Umbilical cord (tissue), 1 donor: ENCODE measurements at regions not wholly inside any gene's neighbourhood (a gene's known extent, or its start where the extent isn't known, plus 50 kb on each side); places are given as distances from the start of the nearest gene placed in this dataset.

ENCODE experiments used
- DNase-seq: peaks from one replicate; pipeline ENCODE4 v3.0.0-alpha.2; 2015; ENCODE audit warnings: low spot score

DNA sequence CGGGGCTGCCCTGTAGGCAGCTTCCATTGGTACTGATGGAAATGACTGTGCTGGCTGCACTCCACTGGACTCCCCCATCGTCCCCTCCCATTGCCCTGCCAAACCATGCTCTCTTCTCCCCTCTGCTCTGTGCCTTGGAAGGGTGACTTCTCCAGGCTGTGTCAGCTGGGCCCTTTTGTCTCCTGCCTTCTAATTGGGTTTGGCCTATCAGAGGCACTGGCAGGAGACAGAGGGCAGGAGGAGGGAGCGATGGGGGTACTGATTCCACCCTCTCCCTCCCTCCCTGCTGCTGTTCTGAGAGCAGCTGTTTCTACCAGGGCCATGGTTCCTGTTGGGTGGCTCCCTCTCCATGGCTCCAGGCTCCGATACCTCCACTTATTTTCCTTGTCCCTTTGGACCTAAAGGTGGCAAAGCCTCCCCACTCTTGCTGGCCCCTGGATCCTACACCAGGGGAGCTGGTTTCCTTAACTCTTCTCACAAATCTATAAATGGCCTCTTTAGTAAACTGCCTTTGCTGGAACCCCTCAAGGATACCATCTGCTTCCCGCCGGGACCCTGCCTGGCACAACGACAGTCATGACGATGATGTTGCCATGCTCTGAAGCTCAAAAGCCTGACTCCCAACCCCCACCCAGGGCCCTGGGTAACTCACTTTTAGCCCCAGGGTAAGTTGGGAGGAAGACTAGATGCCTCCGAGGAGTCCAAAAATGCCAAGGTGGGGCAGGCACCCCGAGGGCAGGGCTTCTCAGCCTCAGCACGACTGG, 123.8 kb upstream of the RPL38 start:
- DNase-seq: no peak

DNA sequence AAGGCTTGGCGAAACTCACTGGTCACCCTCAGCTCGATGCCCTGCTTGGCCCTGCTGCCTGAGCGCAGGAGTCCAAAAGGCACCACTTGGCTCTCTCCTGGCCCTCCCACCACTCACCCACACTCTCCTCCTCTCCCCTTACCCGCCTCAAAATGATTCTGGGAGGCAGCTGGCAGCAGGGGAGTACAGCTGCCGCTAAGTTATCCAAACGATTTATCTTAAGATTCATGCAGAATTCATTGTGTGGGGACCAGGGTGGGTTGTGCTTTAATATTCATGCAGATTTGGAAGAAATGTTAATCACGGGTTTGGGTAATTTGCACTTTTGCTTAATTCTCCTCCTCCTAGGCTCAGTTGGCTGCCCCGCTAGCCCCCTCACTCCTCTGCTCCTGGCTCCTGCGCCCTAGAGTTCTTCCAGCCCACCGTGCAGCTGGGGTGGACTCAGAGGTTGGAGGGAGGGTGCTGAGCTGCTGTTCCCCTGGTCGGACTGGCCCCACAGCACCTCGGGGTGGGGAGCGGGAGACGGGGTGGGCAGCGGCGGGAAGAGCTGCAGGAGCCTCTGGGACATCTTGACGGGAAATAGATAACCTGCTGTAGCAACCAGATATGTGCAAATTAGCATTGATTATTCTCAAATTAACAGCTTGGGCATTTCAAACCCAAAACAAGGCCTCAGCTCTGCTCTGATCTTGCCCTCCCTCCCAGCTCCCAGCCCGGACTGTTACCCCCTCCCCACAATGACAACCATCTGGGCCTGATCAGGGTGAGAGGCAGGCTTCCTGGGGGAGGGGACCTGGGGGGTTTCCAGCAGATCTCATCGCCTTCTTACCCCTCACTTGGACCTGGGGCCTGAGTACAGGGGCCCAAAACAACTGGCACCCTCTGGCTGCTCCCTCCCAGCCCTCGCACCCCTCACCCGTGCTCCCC, 122.6 kb upstream of the RPL38 start:
- DNase-seq: no peak

DNA sequence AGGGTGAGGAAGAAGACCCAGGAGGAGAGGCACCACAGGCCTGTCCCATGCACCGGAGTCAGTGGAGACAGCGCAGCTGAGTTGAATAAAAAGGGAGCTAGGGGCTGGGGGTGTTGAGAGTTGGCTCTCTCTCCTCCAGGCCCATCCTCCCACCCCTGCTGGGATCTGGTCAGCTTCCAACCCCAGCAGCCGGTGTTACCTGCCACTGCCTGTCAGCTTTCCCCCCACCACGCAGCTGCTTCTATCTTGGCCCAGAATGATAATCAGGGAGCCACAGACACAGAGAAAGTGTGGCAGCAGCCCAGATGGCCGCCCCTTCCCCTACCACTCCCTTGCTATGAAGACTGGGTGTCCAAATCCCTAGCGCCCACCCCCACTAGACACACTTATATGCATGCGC, 120.6 kb upstream of the RPL38 start:
- no peak for DNase-seq

DNA sequence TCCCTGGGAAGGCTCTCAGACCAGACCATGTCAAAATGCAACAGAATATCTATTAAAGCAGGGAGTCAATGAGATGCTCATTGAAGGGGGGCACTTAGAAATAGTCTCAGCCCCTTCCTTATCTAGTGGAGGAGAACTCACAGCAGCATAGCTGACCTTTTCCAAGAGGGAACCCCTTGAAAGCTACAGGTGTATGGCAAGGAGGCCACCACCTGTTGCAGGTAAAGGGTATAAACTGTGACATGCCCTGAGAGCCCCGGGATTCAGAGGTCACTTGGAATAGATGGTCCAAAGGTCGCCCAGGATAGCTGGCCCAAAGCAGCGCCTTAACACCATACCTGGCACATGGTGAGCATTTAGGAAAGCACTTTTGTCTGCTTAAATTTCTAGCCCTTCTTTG, 120.2 kb upstream of the RPL38 start:
- DNase-seq: no peak

DNA sequence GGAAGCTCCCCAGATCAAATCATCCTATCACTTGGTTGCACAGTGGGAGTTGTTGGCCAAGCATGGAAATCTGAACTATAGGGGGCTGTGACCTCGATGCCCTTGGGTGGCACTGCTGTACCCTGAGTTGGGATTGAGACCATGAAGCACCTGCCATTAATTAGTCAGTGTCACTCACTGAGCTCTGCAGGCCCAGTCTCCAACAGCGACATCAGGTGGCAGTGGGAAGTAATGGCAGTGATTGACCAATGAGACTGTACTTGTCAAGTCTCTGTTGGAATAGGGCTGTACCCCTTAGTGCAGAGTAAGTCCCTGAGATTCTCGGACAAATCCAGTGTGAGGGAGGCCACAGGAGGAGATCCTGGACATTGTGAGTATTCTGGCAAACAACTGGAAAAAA, 118.0 kb upstream of the RPL38 start:
- no peak for DNase-seq

DNA sequence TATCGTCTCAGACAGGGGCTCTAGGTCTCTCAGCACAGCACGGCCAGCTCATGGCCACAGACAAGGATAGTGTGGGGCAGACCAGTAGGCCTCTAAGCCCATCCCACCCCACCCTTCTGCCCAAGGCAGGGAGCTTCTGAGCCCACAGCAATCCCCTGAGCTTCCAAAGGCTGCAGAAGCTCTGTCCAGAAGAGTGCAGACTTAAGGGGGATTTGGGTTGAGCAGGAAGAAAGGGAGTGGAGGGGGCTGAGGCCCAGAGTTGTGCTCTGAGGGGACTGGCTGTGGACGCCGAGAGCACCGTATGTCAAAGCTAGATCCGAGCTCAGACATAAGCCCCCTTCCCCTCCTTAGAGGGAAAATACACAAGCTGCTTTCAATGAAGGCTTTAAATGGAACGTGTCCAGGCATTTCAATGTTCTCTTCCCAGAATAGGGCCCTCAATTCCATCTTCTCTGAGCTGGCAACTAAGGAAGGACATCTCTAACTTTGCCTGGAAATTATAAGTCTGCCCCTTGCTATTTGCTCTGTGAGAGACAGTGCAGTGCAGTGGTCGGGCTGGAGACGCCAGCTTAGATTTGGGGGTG, 116.4 kb upstream of the RPL38 start:
- DNase-seq: peak; percentile 94

DNA sequence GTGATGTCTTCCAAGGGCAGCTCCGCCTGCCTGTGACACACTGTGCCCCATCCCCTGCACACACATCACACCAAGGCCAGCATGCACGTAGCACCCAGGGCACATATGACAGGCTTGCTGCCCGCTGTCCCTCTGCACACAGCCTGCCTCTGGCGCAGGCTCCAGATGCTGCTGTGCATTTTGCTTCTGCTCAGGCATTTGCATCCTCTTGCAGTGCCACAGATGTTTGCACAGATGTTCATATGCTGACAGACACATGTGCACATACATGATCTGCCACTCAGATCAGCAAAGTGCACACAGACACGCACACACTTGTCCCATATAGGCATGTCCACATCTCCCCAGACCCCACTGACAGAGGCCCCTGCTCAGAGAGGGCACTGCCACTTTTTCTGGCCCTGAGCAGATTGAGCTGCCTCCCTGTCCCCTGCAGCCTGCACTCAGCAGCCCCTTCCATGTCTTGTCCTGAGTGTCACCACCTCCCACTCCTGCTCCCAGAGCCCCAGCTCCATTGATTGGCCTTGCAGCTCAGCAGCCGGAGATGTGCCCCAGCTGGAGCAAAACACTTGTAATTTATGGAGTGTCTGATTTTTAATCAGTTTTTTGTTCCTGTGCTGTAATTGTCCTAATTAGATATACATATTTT, 115.1 kb upstream of the RPL38 start:
- no peak for DNase-seq

DNA sequence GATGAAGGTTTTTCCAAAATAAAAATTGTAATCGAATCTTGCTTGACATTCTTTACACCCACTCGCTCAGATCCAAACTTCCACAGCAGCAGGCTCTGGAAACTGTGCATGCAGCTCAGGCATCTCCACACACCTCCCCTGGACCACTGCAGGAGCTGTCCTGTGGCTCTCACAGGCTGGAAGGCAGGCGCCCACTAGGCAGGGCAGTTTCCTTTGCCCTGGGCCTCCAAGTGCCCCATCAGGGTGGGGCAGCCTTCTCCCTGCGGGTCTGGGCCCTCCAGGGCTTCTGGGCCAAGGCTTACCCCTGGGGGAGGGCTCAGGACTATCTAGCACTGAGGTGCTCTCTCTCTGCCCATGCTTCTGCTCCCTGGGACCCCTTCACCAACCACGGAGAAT, 114.5 kb upstream of the RPL38 start:
- DNase-seq: no peak

DNA sequence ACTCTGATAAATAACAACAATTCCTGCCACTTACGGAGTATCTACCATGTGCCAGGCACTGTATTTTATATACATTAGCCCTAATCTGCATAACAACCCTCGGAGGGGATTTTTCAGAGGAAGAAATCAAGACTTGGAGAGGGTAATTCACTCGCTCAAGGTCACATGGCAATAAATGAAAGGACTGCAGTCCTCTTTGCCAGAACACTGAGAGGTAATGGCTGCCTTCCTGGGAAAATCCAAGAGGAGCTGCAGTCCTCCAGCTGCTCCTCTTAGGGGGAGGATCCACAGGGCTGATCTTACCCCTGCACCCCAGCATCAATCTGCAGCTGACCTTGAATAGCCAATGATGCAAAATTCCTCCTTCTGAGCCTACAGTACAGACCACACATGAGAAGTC, 114.1 kb upstream of the RPL38 start:
- DNase-seq: no peak

DNA sequence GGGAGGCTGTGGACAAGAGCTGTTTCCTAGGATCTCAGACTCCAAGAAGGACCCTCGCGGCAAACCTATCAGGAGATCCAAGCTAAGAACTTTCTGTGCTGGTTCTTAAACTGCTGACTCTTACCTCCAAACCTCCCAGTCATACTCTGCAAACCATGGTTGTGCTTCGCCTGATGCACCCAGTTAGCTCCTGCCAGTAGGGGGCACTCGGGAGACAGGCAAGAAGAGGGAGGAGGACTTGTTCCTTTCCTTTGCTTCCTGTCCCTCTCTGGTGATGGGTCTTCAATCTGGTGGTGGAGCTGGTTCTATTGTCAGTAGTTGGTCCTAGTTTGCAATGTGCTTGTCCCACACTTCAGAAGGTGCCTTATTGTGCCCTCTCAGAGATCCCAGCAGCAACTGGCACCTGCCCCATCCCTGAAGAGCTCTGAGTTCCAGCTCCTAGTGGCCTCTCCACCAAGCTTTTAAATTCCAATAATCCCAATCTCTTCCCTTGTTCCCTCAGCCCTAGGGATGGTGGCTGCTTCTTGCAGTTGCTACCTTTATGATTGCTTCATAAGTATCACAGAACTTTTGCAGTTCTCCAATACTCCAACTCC, 113.5 kb upstream of the RPL38 start:
- DNase-seq: no peak

DNA sequence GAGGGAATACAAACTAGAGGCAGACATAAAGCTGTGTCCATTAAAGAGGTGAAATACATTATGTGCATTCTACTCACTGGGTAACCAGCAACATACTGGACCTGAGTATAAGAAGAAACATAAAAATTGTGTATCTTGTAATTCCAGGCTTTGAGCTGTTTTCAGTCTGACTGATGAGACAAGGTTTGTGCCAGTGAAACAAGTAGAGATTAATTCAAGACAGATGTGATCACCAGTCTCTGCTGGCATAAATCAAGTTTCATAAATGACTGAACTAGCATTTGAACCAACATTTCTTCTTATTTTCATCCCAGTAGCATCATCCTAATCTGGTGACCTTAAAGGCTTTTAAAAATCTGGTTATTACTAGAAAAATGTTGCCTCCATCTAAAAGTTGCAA, 108.8 kb upstream of the RPL38 start:
- no peak for DNase-seq

DNA sequence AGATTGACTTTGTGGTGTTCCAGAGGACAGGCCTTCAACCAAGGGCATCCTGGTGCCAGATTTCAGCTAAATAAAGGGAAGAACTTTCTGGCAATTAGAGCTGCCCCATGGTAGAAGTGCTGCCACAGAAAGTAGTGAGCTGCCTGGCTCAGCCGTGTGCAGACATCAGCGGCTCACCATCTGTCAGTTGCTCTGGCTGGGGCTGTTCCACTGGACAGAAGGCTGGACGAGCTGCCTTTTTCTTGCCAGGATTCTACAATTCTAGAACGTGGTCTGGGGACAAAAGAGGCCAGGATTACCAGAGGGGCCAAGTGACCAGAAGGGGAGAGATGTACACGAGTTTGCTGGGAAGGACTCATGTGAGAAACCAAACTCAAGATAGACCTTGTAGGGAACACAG, 107.0 kb upstream of the RPL38 start:
- DNase-seq: no peak

DNA sequence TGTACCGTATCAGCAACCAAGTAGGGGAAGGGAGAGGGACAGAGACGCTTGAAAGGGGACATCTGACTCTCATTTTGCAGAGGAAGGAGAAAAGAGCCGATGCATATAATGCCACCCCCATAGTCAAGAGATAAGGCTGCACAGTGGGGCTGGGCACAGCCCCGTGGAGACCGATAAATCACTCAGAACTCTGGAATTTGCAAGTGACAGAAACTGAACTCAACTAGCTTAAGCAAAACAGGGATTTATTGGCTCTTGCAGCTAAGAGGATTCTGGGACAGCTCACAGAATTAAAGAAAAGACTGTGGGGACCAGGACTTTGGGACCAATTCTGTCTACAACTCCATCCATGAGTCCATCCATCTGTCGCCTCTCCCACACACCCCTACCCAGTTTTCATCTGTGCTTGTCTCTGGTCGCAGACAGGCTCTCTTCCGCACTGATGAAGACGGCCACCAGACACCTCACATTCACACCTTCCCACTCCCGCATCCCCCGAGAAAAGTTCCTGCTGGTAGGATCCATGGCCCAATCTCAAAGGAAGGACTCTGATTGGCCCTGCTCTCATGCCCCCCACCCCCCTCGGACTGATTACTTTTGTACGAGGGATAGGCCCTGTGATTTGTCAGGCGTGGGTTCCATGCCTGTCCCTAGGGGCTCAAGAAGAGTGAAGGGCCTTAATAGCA, 105.9 kb upstream of the RPL38 start:
- DNase-seq: peak; percentile 50

DNA sequence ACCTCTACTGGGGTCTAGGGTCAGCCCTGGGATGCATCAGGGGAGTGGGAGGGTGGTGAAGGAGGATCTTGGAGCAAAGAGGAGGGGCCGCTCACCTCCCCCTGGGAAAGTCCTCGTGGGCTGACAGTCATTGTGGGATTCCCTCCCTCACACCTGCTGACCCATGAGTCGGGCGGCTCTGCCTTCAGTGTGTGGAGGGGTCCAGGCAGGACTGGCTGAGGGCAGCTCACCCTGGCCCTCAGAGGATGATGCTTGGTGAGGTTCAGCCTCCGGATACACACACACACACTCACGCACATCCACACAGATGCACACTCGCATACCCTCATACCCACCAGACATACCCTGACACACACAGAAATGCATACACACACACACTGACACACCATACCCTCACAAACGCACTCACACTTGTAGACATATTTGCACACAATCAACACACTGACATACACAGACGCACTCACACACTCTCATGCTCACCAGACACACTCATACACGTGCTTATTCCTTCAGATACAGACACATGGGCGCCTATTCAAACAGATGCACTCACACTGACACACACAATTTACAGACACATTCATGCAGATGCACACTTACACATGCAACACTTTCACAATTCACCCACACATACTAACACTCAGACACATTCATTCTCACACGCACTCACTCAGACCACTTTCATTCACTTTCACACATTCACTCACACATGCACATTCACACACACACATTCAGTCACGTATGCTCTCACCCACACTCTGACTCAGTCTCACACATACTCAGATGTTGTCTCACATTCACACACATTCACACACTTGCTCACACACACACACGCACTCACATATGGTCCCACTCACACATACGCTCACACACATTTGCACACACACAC, 105.1 kb upstream of the RPL38 start:
- no peak for DNase-seq

DNA sequence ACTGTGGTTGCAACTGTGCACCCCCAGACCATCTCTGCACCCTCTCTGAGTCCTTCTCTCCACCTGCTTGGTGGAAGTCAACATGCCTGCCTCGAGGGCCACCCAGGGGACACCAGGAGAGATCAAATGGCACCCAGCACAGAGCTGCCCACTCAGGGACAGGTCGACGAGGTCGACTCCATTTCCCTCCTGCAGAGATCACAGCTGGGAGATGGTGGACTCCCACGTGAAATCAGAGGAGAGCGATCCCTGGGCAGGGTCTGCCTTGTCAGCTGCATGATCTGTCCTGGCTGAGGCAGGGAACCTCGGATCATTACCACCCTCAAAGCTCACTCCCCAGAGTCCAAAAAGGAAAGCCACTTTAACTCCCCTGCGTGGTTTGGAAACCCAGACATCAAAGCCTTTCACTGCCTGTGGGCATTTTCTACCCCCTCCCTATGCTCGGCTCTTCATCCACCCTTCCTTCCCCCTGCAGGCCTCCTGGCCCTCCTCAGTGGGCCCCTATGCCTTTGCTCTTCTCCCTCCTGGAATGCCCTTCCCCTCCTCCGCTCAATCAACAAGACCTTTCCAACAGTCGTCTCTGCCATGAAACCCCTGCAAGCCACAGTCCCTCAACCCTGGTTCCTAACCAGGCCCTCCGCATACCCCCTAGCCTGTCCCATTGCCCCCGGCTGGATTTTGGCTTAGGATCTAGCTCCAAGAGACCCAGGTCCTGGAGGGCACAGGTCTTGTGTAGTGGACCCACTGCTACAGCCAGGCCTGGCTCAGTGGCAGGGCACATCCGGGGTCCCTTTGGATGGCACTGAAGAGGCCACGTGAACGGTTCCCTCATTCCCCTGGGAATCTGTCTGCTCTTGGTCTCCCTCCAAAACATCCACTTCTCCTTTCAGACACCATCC, 103.8 kb upstream of the RPL38 start:
- no peak for DNase-seq

DNA sequence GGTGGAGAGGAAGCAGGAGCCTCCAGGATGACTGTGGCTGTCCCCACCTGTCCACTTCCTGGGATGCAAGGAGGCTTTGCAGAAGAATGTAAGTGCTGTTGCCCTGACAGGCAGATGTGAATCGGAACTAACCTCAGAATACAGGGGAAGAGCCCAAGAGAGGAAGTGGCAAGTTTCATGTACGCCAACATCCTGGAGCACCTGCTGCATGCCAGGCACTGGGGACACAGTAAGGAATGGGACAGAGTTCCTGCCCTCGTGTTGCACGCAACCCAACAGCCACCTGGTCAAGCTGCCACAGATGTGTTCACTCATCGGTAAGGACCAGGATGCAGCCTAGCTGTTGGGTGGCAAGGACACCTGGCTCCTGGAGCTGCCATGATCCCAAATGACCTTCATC, 98.6 kb upstream of the RPL38 start:
- DNase-seq: no peak

DNA sequence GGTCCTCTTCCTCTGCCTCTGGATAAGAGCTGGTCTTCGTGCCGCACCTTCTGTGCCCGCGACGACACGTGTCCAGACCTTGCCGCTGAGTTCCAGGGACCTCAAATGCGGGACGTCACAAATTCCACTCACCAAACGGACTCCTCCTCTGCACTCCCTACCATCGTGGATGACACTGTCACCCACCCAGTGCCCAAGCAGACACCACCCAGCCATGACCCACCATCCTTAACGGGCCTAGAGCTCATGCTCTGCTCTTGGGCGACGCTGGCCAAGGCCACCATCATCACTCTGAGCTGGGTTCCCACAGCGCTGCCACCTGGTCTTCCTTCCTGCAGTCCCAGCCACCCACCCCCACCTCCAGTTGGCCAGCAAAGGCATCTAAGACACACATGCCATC, 96.4 kb upstream of the RPL38 start:
- DNase-seq: no peak

DNA sequence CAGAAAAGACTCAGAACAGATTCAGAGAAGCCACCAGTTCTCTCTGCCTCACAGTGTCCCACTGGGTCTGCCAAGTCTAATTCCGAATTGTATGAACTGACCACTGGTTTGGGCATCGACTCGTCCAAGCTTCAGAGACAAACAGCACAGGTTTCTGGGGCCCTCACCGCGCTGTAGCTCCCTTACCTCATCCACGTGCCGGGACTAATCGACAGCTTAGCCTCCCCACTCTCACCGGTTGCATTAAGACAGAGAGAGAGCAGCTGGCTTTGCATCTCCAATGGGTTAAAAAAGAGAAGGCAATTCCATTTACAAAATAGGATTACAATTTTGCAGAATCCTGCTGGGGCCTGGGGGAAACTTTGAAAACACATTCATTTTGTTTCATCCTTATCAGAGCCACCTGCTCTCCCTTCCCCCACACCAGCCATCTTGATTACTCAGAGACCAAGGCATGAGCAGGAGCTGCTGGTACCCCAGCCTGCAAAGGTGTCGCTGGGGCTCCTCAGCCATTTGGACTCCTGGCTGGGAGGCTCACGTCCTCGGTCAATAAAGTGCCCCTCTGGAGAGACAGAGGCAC, 95.3 kb upstream of the RPL38 start:
- DNase-seq: no peak

DNA sequence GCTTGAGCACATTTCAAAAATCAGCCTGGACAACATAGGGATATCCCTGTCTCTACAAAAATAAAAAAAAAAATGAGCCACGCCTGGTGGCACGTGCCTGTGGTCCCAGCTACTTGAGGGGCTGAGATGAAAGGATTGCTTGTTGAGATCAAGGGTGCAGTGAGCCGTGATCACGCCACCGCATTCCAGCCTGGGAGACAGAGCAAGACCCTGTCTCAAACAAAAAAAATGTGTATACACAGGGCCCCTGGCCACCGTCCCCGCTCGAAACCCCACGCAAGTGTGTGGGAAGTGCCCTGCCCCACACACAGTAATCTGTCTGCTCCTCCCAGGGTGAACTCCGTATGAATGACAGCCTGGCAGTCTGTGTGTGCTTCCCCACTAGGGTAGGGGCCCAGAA, 93.0 kb upstream of the RPL38 start:
- no peak for DNase-seq
